ENCODE measurements at regions not wholly inside any gene's neighbourhood (a gene's known extent, or its start where the extent isn't known, plus 50 kb on each side); places are given as distances from the start of the nearest gene placed in this dataset.

DNA sequence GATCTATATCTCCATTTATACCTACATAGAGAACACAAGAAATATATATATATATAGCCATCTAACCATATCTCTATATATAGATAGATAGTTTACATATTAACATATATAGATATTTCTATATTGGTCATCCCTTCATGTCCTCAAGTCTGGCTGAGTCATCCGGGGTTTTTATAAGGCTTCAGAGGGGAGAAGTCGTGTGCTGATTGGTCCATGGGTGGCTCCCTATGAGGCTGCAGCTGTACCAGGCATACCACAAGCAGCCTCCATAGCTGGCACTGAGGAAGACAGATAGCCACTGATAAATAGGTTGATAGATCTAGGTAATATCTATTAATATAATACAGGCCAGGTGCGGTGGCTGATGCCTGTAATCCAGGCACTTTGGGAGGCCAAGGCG, 618.3 kb upstream of the SETBP1 start:
- in situ Hi-C loops (cut with MboI) = no loop called here
- H3K4me2 ChIP-seq (ENCODE audit: unreplicated experiment) = no peak overlapping the region
- H3K9me3 ChIP-seq (ENCODE audit: low read depth) = no peaks in the 10 kb centered on the region
- H3K79me2 ChIP-seq (ENCODE audit: insufficient read depth) = no peaks in the 10 kb centered on the region
- TF ChIP-seq EZH2phosphoT487 (IDR thresholded peaks at IDR 0.05; ENCODE audit: insufficient read depth, low read depth) (no peak), EZH2 (IDR thresholded peaks at IDR 0.05; ENCODE audit: insufficient read depth, poor library complexity, severe bottlenecking) (no peak)
- no peak for DNase-seq
- H3K27me3 ChIP-seq (replicated peaks; ENCODE audit: insufficient read depth) = no peaks in the 10 kb centered on the region; the same call in 1 of the 2 replicates
- H4K20me1 ChIP-seq (ENCODE audit: insufficient read depth) = no peaks in the 10 kb centered on the region
- no peaks in the 10 kb centered on the region for H3K36me3 ChIP-seq (ENCODE audit: low read depth)
- WGBS, 2 experiments (ENCODE audit: low coverage in 1 of 2, low lambda C conversion rate in 2 of 2, missing lambda C conversion rate in 2 of 2) = 62 to 63% methylated on average over 4 of the region's 4 CpGs
- H3F3A ChIP-seq (ENCODE audit: insufficient read depth) = no peaks in the 10 kb centered on the region
- no peaks in the 10 kb centered on the region for H3K9me2 ChIP-seq (ENCODE audit: insufficient read depth)
- H3K9ac ChIP-seq = no peak overlapping the region
- H2AFZ ChIP-seq = no peak overlapping the region
- H3K27ac ChIP-seq = no peak overlapping the region
- no peak overlapping the region for H3K4me3 ChIP-seq
- H3K4me1 ChIP-seq (ENCODE audit: insufficient read depth) = no peaks in the 10 kb centered on the region

DNA sequence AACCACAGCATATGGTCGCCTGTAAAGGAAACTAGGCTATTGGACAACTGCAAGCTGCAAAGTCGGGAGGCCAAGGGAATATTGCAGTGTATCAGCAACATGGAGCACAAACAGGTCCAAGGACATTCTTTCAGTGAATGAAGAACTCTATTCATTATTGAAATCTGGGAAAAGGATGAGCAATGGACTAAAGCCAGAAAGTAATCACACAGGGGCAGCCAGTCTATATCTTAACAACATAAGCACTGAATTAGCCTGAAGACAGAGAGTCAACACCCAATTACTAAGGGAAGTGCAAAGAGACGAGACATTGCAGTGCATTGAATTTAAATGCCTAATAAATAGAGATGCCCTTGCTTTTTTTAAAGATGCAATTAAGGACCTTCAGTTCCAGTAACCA, 615.5 kb upstream of the SETBP1 start:
- in situ Hi-C loops (cut with MboI) = no loop called here
- Histone ChIP-seq H3K27me3 (replicated peaks; ENCODE audit: insufficient read depth) (no peaks in the 10 kb centered on the region; the same call in 1 of the 2 replicates), H4K20me1 (ENCODE audit: insufficient read depth) (no peaks in the 10 kb centered on the region), H3K9ac (no peak overlapping the region), H3K9me3 (ENCODE audit: low read depth) (no peaks in the 10 kb centered on the region), H3K4me2 (ENCODE audit: unreplicated experiment) (no peak overlapping the region), H3K4me1 (ENCODE audit: insufficient read depth) (no peaks in the 10 kb centered on the region), H3K36me3 (ENCODE audit: low read depth) (no peaks in the 10 kb centered on the region), H3K27ac (no peak overlapping the region), H3K4me3 (no peak overlapping the region), H2AFZ (no peak overlapping the region), H3F3A (ENCODE audit: insufficient read depth) (no peaks in the 10 kb centered on the region), H3K9me2 (ENCODE audit: insufficient read depth) (no peaks in the 10 kb centered on the region), H3K79me2 (ENCODE audit: insufficient read depth) (no peaks in the 10 kb centered on the region)
- 43 to 58% methylated on average over 3 of the region's 3 CpGs for WGBS, 2 experiments (ENCODE audit: low coverage in 1 of 2, low lambda C conversion rate in 2 of 2, missing lambda C conversion rate in 2 of 2)
- DNase-seq = no peak
- TF ChIP-seq EZH2 (IDR thresholded peaks at IDR 0.05; ENCODE audit: insufficient read depth, poor library complexity, severe bottlenecking) (no peak), EZH2phosphoT487 (IDR thresholded peaks at IDR 0.05; ENCODE audit: insufficient read depth, low read depth) (no peak)

DNA sequence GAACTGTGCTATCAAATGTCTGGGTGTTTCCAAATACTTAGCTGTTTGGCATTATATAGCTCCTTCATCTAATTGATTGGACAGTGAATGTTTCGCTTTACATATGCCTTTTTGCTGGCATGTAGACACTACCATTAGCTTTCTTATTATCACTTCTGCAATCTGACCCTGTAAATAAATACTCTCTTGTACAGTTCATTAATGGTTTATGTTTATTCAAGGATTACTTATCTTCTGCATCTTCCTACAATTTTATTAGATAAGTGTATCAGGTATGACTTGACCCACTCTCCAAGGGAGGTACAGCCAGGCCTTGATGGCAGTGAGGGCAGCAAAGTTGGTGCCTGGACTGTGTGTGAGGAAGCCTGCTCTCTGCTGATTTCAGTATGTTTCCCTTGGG, 614.1 kb upstream of the SETBP1 start:
- WGBS, 2 experiments (ENCODE audit: low coverage in 1 of 2, low lambda C conversion rate in 2 of 2, missing lambda C conversion rate in 2 of 2) = 84 to 85% methylated on average over 1 of the region's 1 CpG
- in situ Hi-C loops (cut with MboI) = no loop called here

DNA sequence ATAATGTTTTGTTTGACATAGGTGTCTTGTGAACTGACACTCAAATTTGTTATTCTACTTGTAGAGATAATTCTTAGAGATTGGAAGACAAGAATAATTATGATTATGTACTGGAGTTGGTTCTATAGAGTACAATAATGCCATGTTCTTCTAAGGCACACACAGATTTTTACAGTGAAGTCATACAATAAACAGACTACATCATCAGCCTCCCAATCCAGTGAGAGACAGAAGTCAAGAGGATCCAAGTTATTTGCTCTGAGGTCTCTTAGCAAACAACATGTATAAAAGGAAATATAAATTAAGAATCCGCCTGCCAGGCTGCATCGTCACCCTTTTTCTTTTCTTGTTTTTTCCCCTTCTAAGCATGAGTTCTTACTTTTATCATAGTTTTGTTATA, 613.5 kb upstream of the SETBP1 start:
- H3K9me3 ChIP-seq (ENCODE audit: low read depth) = no peaks in the 10 kb centered on the region
- H3K36me3 ChIP-seq (ENCODE audit: low read depth) = no peaks in the 10 kb centered on the region
- no peak overlapping the region for H3K9ac ChIP-seq
- no peak overlapping the region for H3K4me3 ChIP-seq
- H3K4me1 ChIP-seq (ENCODE audit: insufficient read depth) = no peaks in the 10 kb centered on the region
- no peak overlapping the region for H3K4me2 ChIP-seq (ENCODE audit: unreplicated experiment)
- in situ Hi-C loops (cut with MboI) = no loop called here
- no peak for DNase-seq
- 83 to 95% methylated on average over 2 of the region's 2 CpGs for WGBS, 2 experiments (ENCODE audit: low coverage in 1 of 2, low lambda C conversion rate in 2 of 2, missing lambda C conversion rate in 2 of 2)
- no peak overlapping the region for H3K27ac ChIP-seq
- H3K9me2 ChIP-seq (ENCODE audit: insufficient read depth) = no peaks in the 10 kb centered on the region
- no peaks in the 10 kb centered on the region for H3K79me2 ChIP-seq (ENCODE audit: insufficient read depth)
- no peaks in the 10 kb centered on the region for H3F3A ChIP-seq (ENCODE audit: insufficient read depth)
- no peaks in the 10 kb centered on the region; the same call in 1 of the 2 replicates for H3K27me3 ChIP-seq (replicated peaks; ENCODE audit: insufficient read depth)
- H4K20me1 ChIP-seq (ENCODE audit: insufficient read depth) = no peaks in the 10 kb centered on the region
- no peak overlapping the region for H2AFZ ChIP-seq
- TF ChIP-seq EZH2 (IDR thresholded peaks at IDR 0.05; ENCODE audit: insufficient read depth, poor library complexity, severe bottlenecking) = no peak
- TF ChIP-seq EZH2phosphoT487 (IDR thresholded peaks at IDR 0.05; ENCODE audit: insufficient read depth, low read depth) = no peak

More for the DNA sequence above, 614.1 kb upstream of the SETBP1 start:
- H4K20me1 ChIP-seq (ENCODE audit: insufficient read depth) = no peaks in the 10 kb centered on the region
- H3K4me2 ChIP-seq (ENCODE audit: unreplicated experiment) = no peak overlapping the region
- no peak overlapping the region for H3K9ac ChIP-seq
- TF ChIP-seq EZH2 (IDR thresholded peaks at IDR 0.05; ENCODE audit: insufficient read depth, poor library complexity, severe bottlenecking) (no peak), EZH2phosphoT487 (IDR thresholded peaks at IDR 0.05; ENCODE audit: insufficient read depth, low read depth) (no peak)
- no peak overlapping the region for H2AFZ ChIP-seq
- H3K9me3 ChIP-seq (ENCODE audit: low read depth) = no peaks in the 10 kb centered on the region
- no peak overlapping the region for H3K4me3 ChIP-seq
- no peaks in the 10 kb centered on the region for H3K4me1 ChIP-seq (ENCODE audit: insufficient read depth)
- H3K9me2 ChIP-seq (ENCODE audit: insufficient read depth) = no peaks in the 10 kb centered on the region
- no peak overlapping the region for H3K27ac ChIP-seq
- DNase-seq = no peak
- H3K36me3 ChIP-seq (ENCODE audit: low read depth) = no peaks in the 10 kb centered on the region
- no peaks in the 10 kb centered on the region; the same call in 1 of the 2 replicates for H3K27me3 ChIP-seq (replicated peaks; ENCODE audit: insufficient read depth)
- no peaks in the 10 kb centered on the region for H3F3A ChIP-seq (ENCODE audit: insufficient read depth)
- H3K79me2 ChIP-seq (ENCODE audit: insufficient read depth) = no peaks in the 10 kb centered on the region

DNA sequence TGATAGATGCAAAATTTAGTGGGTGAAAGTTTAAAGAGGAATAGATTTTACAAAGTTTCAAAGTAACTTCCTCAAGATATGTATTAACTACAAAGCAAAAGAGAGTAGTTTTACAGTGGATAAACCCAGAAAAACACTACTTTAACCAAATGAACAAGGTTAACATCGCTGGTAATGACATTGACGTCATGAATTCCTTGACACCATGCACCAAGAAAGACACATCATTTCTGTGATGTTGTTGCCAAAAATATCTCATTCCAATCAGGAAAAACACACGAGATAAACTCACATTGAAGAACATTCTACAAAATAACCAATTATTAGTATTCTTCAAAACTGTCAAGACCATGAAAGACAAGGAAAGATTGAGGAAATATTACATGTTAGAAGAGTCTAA, 605.6 kb upstream of the SETBP1 start:
- H3K4me1 ChIP-seq (ENCODE audit: insufficient read depth) = peaks cover 7% of the 10 kb centered on the region
- no peak overlapping the region for H3K27ac ChIP-seq
- H3K9me2 ChIP-seq (ENCODE audit: insufficient read depth) = no peaks in the 10 kb centered on the region
- 66 to 68% methylated on average over 3 of the region's 3 CpGs for WGBS, 2 experiments (ENCODE audit: low coverage in 1 of 2, low lambda C conversion rate in 2 of 2, missing lambda C conversion rate in 2 of 2)
- H3K4me3 ChIP-seq = no peak overlapping the region
- in situ Hi-C loops (cut with MboI) = loop anchor here (25.0 kb wide), 1 partner anchor 463 kb away; no protein-coding TSS in a partner anchor
- TF ChIP-seq EZH2phosphoT487 (IDR thresholded peaks at IDR 0.05; ENCODE audit: insufficient read depth, low read depth) (no peak), EZH2 (IDR thresholded peaks at IDR 0.05; ENCODE audit: insufficient read depth, poor library complexity, severe bottlenecking) (no peak)
- no peaks in the 10 kb centered on the region for H3K9me3 ChIP-seq (ENCODE audit: low read depth)
- no peaks in the 10 kb centered on the region for H4K20me1 ChIP-seq (ENCODE audit: insufficient read depth)
- DNase-seq = no peak
- no peak overlapping the region for H3K9ac ChIP-seq
- H3K36me3 ChIP-seq (ENCODE audit: low read depth) = no peaks in the 10 kb centered on the region
- H3K27me3 ChIP-seq (replicated peaks; ENCODE audit: insufficient read depth) = no peaks in the 10 kb centered on the region
- 0 out of 2 replicates have a peak, but pooled peaks cover 3% of the 10 kb centered on the region for H3F3A ChIP-seq (ENCODE audit: insufficient read depth)
- H3K79me2 ChIP-seq (ENCODE audit: insufficient read depth) = no peaks in the 10 kb centered on the region
- H3K4me2 ChIP-seq (ENCODE audit: unreplicated experiment) = no peak overlapping the region
- no peak overlapping the region for H2AFZ ChIP-seq
